Breast epithelium (tissue), 4 donors: ENCODE measurements at regions not wholly inside any gene's neighbourhood (a gene's known extent, or its start where the extent isn't known, plus 50 kb on each side); places are given as distances from the start of the nearest gene placed in this dataset.

Source experiments
- DNase-seq, 2 donors: peaks; one replicate each; pipeline ENCODE4 v3.0.0-alpha.2; 2019; ENCODE audit warnings: low spot score in 2 of 2
- H3K27ac ChIP-seq, 2 donors: fragments of 200-600 bp; sonication (generic) in 1 of 2; one replicate each; pipeline ENCODE4 v1.5.1; 2016 to 2019; ENCODE audit warnings: mild to moderate bottlenecking in 1 of 2
- H3K27me3 ChIP-seq, 2 donors: fragments of 200-600 bp; sonication (generic) in 1 of 2; one replicate each; pipeline versions ENCODE4 v1.5.1 to v1.6.0; 2017 to 2019; ENCODE audit warnings: control low read depth in 1 of 2, mild to moderate bottlenecking in 1 of 2
- H3K36me3 ChIP-seq: fragments of 200-600 bp; one replicate; pipeline ENCODE4 v1.5.1; 2019
- H3K4me1 ChIP-seq, 2 donors: fragments of 200-600 bp; sonication (generic); one replicate each; pipeline ENCODE4 v1.5.1; 2016 to 2019; ENCODE audit warnings: control low read depth in 1 of 2
- H3K4me3 ChIP-seq, 3 donors: fragments of 200-600 bp; sonication (generic); 1 replicate in 2 of 3; 2 replicates in 1 of 3; pipeline ENCODE4 v1.5.1; 2016 to 2019; ENCODE audit warnings: mild to moderate bottlenecking in 3 of 3, moderate library complexity in 2 of 3
- H3K9me3 ChIP-seq, 2 donors: fragments of 200-600 bp; sonication (generic) in 1 of 2; one replicate each; pipeline ENCODE4 v1.5.1; 2016 to 2019; ENCODE audit warnings: control low read depth in 1 of 2
- CTCF ChIP-seq, 3 donors: fragments of 450-650 bp; IDR thresholded peaks; one replicate each; pipeline ENCODE4 v1.5.1; 2016 to 2017; ENCODE audit warnings: antibody characterized with exemption in 3 of 3, mild to moderate bottlenecking in 3 of 3, moderate library complexity in 3 of 3
- POLR2A ChIP-seq: fragments of 450-650 bp; IDR thresholded peaks from one replicate; pipeline ENCODE4 v1.6.1; 2016; ENCODE audit warnings: antibody characterized with exemption, mild to moderate bottlenecking, moderate library complexity
- POLR2AphosphoS5 ChIP-seq, 3 donors: sonication (generic); formaldehyde crosslinking; IDR thresholded peaks; one replicate each; pipeline ENCODE4 v1.6.1; 2017; ENCODE audit warnings: antibody characterized with exemption in 3 of 3
- intact Hi-C: fragments of 100-400 bp; cut with DNase I; formaldehyde crosslinking; loops from one replicate; pipeline ENCODE4 v1.15.1; 2023; ENCODE audit warnings: low total_unique reads

GRCh38 chr1:194194724-194195123 is 1008.3 kb upstream of the B3GALT2 start:
- no peaks in the 10 kb centered on the region for H3K27me3 ChIP-seq
- H3K4me3 ChIP-seq: no peak overlapping the region
- intact Hi-C loops: no loop called here
- no peaks in the 10 kb centered on the region for H3K4me1 ChIP-seq
- no peak for TF ChIP-seq CTCF (IDR thresholded peaks at IDR 0.05)
- no peak for TF ChIP-seq POLR2A
- no peaks in the 10 kb centered on the region for H3K36me3 ChIP-seq
- H3K27ac ChIP-seq: no peak overlapping the region
- DNase-seq: no peak
- peaks cover 4% of the 10 kb centered on the region in 2 donors for H3K9me3 ChIP-seq

GRCh38 chr1:194184974-194185373 is 998.6 kb upstream of the B3GALT2 start:
- no peaks in the 10 kb centered on the region for H3K36me3 ChIP-seq
- intact Hi-C loops: loop anchor here (5.0 kb wide), 1 partner anchor 133 kb away; no protein-coding TSS in a partner anchor
- no peak overlapping the region for H3K4me3 ChIP-seq
- no peak for TF ChIP-seq POLR2A
- TF ChIP-seq POLR2AphosphoS5 (IDR thresholded peaks at IDR 0.05): no peak
- TF ChIP-seq CTCF (IDR thresholded peaks at IDR 0.05): no peak
- H3K27me3 ChIP-seq: no peaks in the 10 kb centered on the region
- no peak overlapping the region for H3K27ac ChIP-seq
- H3K4me1 ChIP-seq: no peaks in the 10 kb centered on the region
- DNase-seq: no peak
- peaks cover 0 to 8% of the 10 kb centered on the region in 2 donors for H3K9me3 ChIP-seq

GRCh38 chr1:194184425-194184824 is 998.0 kb upstream of the B3GALT2 start:
- Histone ChIP-seq H3K27me3 (no peaks in the 10 kb centered on the region), H3K36me3 (no peaks in the 10 kb centered on the region), H3K27ac (no peak overlapping the region), H3K9me3 (peaks cover 0 to 8% of the 10 kb centered on the region in 2 donors), H3K4me3 (no peak overlapping the region), H3K4me1 (no peaks in the 10 kb centered on the region)
- no peak for TF ChIP-seq POLR2A
- TF ChIP-seq CTCF (IDR thresholded peaks at IDR 0.05): no peak
- TF ChIP-seq POLR2AphosphoS5 (IDR thresholded peaks at IDR 0.05): no peak
- DNase-seq: no peak
- intact Hi-C loops: loop anchor here (5.0 kb wide), 1 partner anchor 132 kb away; no protein-coding TSS in a partner anchor

GRCh38 chr1:194181845-194182244 is 995.4 kb upstream of the B3GALT2 start:
- no peak overlapping the region for H3K4me3 ChIP-seq
- no peaks in the 10 kb centered on the region for H3K27me3 ChIP-seq
- no peak overlapping the region for H3K27ac ChIP-seq
- no peaks in the 10 kb centered on the region for H3K4me1 ChIP-seq
- TF ChIP-seq POLR2A: no peak
- TF ChIP-seq CTCF (IDR thresholded peaks at IDR 0.05): no peak
- no peak for TF ChIP-seq POLR2AphosphoS5 (IDR thresholded peaks at IDR 0.05)
- H3K36me3 ChIP-seq: no peaks in the 10 kb centered on the region
- no peak for DNase-seq
- H3K9me3 ChIP-seq: peaks cover 0 to 8% of the 10 kb centered on the region in 2 donors
- intact Hi-C loops: loop anchor here (5.0 kb wide), 1 partner anchor 130 kb away; no protein-coding TSS in a partner anchor

- DNase-seq: no peak
- Histone ChIP-seq H3K27me3 (no peaks in the 10 kb centered on the region), H3K4me1 (no peaks in the 10 kb centered on the region), H3K36me3 (no peaks in the 10 kb centered on the region), H3K4me3 (no peak overlapping the region), H3K9me3 (peaks cover 0 to under 1% of the 10 kb centered on the region in 2 donors), H3K27ac (no peak overlapping the region)
- intact Hi-C loops: no loop called here
- no peak for TF ChIP-seq POLR2A
- TF ChIP-seq CTCF (IDR thresholded peaks at IDR 0.05): no peak
- TF ChIP-seq POLR2AphosphoS5 (IDR thresholded peaks at IDR 0.05): no peak
These were observed 989.8 kb upstream of the B3GALT2 start for GRCh38 chr1:194176212-194176611.
